HG03457 (cell line): ENCODE measurements at regions not wholly inside any gene's neighbourhood (a gene's known extent, or its start where the extent isn't known, plus 50 kb on each side); places are given as distances from the start of the nearest gene placed in this dataset.

ENCODE experiments used
- ATAC-seq: cut with Tn5 transposase; IDR thresholded peaks from one replicate; pipeline ENCODE4 v1.9.1; 2021; ENCODE audit warnings: moderate number of reproducible peaks; ENCODE audit not compliant: unreplicated experiment

- no peak for ATAC-seq
Observed at GRCh38 chr1:221408117-221408803, 333.6 kb downstream of the DUSP10 start.

DNA sequence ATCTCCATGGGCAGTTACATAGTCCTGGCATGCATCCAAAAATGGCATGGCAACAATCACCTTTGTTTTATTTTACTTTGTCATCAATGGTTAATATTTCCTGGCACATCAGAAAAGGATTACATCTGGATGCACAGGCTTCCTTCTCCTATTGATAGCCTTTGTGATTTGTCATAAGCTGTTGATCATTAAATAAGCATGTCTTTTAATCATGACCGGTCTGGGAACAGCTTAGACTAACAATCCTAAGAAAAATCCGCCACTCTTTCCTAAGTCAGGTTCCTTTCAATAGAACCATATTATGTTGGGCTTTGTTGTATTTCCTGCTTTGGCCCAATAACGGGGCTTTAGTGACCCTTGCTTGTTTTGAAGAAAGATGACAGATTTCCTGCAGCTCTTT is 330.6 kb downstream of the DUSP10 start:
- ATAC-seq: no peak

- no peak for ATAC-seq
Observed at GRCh38 chr1:221414772-221415539, 326.9 kb downstream of the DUSP10 start.

DNA sequence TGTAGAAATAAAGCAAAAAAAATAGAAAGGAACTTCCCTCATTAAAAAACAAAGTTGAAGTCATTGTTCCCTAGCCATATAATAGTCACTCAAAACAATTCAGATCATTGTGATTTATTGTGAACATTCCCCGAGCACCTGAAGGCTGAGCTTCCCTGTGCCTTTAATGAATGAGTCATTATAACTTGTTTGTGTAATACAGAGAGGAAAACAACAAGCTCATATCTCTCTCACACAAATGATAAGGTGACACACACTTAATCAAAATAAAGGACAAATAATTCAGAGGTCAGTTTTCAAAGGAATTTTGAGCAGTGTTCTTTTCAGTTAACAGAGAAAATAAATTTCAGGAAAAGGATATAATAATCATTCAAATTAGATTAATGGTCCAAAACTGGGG is 326.2 kb downstream of the DUSP10 start:
- ATAC-seq: no peak

DNA sequence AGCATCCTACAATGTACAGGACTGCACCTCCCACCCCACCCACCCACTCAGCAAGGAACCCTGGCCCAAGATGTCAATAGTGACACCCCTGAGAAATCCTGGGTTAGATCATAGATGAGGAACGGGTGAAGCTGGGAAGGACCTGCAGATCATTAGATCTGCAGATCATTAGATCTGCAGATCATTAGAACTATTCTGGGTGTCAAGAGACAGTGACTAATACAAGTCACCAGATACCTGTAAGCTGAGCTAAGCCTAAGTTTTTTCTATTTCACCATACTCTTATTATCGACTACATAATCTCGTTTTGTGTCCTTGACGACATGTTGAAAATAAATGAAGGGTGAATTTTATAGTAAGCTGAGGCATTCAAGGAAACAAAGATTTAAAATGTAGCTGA is 325.7 kb downstream of the DUSP10 start:
- ATAC-seq: no peak

DNA sequence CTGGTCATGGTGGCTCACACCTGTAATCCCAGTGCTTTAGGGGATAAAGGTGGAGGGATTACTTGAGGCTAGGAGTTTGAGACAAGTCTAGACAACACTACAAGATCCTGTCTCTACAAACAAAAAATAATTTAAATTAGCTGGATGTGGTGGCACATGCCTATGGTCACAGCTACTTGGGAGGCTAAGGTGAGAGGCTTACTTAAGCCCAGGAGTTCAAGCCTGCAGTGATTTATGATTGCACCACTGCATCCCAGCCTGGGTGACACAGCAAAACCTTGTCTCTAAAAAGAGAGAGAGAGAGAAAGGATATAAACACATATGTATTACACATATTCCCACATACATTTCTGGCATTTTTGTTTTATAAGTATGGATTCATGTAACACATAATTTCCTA is 325.2 kb downstream of the DUSP10 start:
- no peak for ATAC-seq

- ATAC-seq: no peak
Observed at GRCh38 chr1:221418346-221418745, 323.5 kb downstream of the DUSP10 start.

DNA sequence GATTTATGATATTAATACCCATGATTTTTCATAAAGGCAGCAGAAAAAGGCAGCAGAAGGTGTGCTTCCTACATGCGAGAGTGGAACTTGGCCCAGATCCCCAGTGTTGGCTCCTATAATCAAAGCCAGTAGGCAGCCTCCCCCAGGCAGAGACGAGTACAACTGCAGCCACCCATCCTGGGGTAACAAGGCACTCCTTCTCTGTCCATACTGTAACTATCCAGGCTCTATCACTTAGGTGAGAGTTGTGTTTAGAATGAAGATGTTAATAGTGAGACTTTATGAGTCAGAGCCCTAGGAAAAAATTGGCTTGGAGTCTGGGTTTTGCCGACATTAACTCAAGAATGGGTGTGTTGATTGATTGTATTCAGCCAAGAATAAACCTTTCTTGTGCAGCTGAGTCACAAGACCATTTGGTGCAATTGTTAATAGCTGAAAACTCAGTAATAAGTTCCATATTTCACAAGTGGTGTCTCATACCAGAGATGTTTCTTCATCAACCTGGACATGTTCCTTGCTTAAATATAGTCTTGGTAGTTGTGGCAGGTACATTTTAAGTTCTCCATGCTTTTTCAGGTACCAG is 322.3 kb downstream of the DUSP10 start:
- no peak for ATAC-seq

GRCh38 chr1:221429264-221429663 is 312.6 kb downstream of the DUSP10 start:
- ATAC-seq: no peak

DNA sequence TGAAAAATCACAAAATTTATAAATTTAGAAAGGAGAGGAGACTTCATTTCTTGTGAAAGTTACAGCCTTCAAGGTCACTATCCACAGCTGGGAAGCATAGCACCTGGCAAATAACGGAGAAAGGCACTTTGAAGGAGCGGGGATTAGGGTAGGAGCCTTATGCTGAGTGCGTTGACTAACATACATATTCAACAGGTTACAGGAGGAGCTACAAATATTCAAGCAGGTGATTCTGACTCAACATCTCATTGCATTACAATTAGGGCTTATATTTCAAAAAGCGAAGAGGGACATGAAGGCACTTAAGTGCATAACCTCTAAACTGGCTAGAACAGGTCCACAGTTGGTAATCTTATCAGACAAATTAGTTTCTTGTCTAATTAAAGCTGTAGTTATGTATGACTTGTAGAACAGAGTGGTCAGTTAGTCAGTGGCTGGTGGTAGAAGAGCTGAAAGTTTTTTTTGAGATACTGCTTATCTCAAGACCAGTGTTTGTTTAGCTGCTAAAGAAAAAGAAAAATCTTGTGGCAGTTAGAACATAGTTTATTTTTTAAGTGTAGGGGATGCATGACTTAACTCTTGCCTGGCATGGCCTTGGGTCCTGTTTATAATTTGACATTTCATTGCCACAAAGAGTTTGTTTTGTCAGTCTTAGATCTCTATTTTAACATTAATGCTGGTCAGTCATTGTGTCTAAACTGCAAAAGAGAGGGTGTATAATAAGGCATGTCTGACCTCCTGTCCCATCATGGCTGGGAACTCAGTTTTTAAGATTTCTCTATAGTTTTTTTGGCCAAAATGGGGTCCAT is 311.5 kb downstream of the DUSP10 start:
- ATAC-seq: no peak

GRCh38 chr1:221431068-221431651 is 310.7 kb downstream of the DUSP10 start:
- ATAC-seq: no peak

DNA sequence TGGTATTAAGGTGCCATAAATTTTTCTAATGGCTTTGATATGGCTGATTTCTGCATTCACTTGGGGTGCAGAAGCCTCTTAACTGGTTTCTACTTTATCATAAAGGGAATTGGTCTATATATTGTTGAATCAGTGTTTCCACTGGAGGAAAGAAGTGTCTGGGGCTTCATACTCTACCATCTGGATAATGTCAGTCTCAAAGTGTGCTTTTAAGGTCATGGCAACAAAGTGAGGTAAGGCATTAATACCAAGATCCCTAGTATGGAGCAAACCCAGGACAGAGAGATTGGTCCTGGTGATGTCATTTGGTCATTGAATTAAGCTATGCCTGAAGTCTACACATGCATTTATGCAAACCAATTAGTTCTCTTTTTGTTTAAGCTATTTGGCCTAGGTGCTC is 309.9 kb downstream of the DUSP10 start:
- no peak for ATAC-seq

GRCh38 chr1:221435504-221435904 is 306.4 kb downstream of the DUSP10 start:
- ATAC-seq: no peak

DNA sequence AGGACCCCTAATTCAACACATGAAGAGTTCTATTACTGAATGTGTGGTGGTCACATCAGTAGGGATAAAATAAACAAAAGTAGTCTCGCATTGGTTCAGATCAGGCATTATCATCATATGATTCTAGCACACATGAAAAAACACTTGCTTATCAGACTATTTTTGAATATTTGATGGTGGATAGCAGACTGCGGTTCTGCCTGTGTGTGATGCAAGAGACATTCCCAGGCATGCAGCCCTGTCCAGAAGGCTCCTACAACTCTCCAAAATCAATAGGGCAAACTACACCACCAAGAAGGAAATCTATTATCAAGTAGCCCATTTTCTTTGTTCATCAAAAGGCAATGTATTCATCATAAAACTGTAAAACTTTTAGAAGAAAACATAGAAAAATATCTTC is 304.7 kb downstream of the DUSP10 start:
- no peak for ATAC-seq

- no peak for ATAC-seq
Observed at GRCh38 chr1:221437926-221438325, 304.0 kb downstream of the DUSP10 start.

GRCh38 chr1:221439008-221439746 is 302.7 kb downstream of the DUSP10 start:
- ATAC-seq: peak; percentile 89

GRCh38 chr1:221439747-221440501 is 302.0 kb downstream of the DUSP10 start:
- ATAC-seq: no peak

DNA sequence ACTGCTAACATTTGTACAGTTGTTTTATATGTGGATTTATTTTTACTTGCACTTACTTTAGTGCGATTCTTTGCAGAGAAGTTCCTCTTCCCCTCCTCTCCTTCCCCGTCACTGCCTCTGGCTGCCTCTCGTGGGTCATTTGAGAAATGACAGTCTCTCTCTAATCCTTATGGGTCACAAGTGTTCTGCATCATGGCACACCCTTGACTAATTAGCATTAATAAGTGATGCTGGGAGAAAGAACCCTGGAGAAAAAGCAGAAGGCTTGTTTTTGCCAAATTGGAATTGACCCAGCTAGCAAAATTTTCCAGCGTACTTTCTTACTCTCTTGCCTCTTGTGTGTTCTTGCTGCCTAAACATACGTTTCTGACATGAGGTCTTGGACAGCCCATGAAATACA is 301.2 kb downstream of the DUSP10 start:
- ATAC-seq: no peak

- no peak for ATAC-seq
Observed at GRCh38 chr1:221442056-221442455, 299.8 kb downstream of the DUSP10 start.

DNA sequence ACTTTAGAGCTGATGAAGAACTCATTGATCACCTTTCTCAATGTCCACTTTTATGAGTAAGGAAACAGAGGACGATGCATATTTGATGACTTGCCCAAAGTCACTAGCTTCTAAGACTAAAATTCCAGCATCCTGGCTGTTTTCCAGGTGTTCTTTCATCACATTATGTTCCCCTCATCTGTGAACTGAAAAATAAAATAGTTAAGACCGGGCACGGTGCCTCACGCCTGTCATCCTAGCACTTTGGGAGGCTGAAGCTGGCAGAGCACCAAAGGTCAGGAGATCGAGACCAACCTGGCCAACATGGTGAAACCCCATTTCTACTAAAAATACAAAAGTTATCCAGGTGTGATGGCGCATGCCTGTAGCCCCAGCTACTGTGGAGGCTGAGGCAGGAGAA is 297.5 kb downstream of the DUSP10 start:
- no peak for ATAC-seq
